Coronary artery (tissue), 2 donors: ENCODE measurements at regions not wholly inside any gene's neighbourhood (a gene's known extent, or its start where the extent isn't known, plus 50 kb on each side); places are given as distances from the start of the nearest gene placed in this dataset.

Experiments used
- DNase-seq: peaks from one replicate; pipeline ENCODE4 v3.0.0-alpha.2; 2017; ENCODE audit warnings: low spot score
- H3K27ac ChIP-seq, 2 donors: fragments of 200-600 bp; sonication (generic); one replicate each; pipeline ENCODE4 v1.5.1; 2016 to 2019
- H3K4me3 ChIP-seq: fragments of 200-600 bp; sonication (generic); 2 replicates; pipeline ENCODE4 v1.5.1; 2016; ENCODE audit warnings: mild to moderate bottlenecking, moderate library complexity
- TF ChIP-seq, protein P1 (sequence below): fragments of 200-600 bp; sonication (generic); IDR thresholded peaks from one replicate; pipeline ENCODE4 v1.5.1; 2019; ENCODE audit warnings: antibody characterized with exemption

DNA sequence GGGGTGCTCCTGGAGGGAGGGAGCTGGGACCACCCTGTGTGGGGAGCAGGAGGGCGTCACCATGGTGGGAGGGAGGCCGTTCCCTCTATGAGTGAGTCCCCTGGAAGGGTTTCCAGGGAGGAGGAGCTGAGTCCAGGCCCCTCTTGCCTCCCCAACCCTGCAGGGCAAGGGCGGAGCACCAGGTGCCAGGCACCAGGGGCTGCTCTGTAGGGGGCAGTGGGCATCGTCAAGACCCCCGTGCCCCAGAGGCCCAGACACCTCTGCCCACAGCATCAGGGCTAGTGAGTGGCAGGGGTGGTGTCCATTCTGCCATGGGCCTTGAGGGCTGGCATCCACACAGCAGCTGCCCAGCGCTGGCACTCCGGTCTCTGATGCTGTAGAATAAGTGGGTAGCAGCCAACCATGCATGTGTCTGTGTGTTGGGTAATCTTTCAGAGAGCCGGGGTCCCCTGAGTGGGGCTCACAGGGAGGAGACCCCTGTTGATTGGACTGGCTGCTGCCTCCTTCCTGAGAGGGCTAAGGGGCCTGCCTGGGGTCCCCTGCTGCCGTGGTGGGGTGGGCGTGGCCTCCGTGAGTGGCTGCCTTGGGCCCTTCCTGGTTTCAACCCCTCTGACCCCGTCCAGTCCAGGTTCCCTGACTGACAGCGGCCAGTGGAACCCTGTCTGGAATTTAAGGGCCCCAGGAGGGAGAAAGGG, 72.7 kb upstream of the RNU6ATAC start:
- Histone ChIP-seq H3K4me3 (no peak overlapping the region), H3K27ac (no peak overlapping the region)
- no peak for DNase-seq
- TF ChIP-seq, protein P1, sequence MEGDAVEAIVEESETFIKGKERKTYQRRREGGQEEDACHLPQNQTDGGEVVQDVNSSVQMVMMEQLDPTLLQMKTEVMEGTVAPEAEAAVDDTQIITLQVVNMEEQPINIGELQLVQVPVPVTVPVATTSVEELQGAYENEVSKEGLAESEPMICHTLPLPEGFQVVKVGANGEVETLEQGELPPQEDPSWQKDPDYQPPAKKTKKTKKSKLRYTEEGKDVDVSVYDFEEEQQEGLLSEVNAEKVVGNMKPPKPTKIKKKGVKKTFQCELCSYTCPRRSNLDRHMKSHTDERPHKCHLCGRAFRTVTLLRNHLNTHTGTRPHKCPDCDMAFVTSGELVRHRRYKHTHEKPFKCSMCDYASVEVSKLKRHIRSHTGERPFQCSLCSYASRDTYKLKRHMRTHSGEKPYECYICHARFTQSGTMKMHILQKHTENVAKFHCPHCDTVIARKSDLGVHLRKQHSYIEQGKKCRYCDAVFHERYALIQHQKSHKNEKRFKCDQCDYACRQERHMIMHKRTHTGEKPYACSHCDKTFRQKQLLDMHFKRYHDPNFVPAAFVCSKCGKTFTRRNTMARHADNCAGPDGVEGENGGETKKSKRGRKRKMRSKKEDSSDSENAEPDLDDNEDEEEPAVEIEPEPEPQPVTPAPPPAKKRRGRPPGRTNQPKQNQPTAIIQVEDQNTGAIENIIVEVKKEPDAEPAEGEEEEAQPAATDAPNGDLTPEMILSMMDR = no peak

DNA sequence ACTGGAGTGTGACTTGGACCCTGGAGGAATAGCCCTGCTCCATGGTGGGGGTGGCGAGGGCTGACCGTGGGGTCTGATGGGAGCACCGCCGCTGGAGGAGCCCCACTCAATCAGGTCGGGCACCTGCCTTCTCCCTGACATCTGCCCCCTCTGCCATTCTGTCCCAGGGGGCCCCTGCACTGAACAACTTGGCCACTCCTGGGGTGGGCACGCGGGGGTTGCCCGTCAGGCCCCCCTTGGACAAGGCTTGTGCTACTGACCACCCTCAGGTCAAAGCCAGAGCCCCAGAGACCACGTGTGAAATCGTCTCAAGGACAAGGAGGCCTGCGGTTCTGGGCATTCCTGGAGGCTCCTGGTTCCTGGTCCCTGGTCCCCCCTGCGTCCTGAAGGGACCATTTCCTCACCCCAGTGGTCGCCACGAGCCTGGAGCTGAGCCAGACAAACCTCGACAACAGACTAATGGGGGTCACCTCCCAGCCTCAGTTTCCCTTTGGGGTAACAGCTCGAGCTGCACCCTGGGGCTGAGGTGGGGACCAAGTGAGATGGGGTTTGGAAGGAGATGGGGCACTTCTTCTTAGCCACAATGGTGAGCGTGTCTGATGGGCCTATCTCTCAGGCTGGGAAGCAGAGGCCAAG, 73.4 kb upstream of the RNU6ATAC start:
- Histone ChIP-seq H3K4me3 (no peak overlapping the region), H3K27ac (no peak overlapping the region)
- DNase-seq = no peak
- TF ChIP-seq, protein P1 = no peak

DNA sequence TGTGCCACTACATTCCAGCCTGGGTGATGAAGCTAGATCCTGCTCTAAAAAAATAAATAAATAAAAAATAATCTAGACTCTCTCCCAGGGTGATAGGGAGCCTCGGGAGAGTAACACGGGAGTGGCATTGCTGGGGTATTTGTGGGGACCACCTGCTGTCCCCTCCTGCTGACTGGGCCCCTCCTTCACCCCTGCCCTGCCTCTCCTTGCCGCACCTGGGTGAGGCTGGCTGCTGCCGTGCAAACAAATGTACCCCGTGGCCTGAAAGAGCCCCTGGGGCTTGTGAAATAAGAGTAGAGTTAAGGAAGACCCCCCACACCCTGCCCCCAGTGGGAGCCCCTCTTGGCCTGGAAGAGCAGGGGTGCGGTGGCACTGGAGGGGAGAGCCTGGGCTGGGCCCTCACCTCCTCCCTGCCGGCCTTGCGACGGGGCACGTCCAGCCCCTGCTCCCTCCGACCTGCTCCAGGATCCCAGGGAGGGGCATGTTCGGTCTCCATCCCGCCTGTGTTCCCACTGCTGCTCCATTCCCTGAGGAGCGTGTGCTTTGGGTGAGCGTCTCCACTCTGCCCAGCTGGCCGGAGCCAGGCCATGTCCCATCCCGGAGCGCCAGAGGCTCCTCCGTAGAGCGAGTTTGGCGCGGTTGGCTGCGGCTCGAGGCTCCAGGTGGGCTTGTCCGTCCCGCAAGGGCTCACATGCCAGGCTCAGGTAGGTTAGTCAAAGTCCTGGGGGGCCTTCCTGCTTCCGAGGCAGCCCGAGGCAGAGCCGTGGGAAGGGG, 75.0 kb upstream of the RNU6ATAC start:
- Histone ChIP-seq H3K4me3 (no peak overlapping the region), H3K27ac (no peak overlapping the region)
- TF ChIP-seq, protein P1 = no peak
- DNase-seq = no peak

DNA sequence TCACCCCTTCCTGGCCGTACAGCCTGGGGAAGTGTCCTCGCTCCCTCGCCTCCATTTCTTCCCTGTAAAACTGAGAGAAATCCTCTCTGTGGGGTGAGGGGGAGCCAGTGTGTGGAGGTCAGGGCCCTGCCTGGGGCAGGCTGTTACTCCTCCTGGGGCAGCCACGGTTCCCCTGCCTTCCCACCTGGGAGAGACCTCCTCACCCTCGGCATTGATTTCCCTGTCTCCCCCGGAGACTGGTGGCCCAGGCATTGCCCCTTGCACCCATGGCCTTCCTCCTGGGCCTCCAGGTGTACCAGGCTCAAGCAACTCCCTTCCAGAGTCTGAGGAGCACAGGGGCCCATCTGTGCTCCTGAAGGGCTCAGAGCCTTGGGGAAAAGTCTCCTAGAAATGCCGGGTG, 75.6 kb upstream of the RNU6ATAC start:
- H3K27ac ChIP-seq = no peak overlapping the region
- no peak overlapping the region for H3K4me3 ChIP-seq
- no peak for DNase-seq
- TF ChIP-seq, protein P1 = no peak

DNA sequence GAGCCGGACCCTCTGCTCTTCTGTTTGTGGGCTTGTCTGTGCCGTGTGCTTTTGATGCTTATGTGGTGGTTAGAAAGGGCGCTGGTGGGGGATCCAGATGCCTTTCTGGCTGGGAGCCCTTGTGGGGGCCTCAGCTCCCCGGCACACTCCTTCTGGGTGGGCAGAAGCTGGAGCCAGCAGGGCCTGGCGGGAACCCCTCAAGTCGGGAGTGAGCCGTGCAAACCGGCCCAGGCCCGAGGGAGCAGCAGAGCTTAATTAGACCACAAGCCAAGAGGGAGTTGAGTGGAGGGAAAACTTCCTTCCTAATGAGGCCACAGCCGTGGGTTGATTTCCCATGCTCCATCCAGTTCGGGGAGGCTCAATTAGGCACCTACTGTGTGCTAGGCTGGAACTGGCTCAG, 76.0 kb upstream of the RNU6ATAC start:
- DNase-seq = no peak
- Histone ChIP-seq H3K4me3 (no peak overlapping the region), H3K27ac (no peak overlapping the region)
- TF ChIP-seq, protein P1 = no peak

DNA sequence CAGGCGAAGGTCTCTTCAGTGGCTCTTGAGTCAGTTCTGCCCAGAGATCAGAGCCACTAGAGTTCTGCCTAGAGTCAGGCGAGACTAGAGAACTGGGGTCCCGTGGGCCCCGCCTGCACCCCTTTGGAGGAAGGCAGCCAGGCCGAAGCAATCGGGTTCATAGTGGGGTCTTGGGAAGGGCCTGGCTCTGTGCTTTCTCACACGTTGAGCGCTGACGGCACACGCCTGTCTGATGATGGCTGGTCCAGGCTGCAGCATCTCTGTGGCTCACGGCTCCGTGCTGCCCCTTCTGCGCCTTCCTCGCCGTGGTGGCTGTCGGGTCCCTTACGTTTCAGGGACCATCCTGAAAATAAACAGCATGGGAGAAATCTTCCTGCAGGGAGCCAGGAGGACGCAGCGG, 78.3 kb upstream of the RNU6ATAC start:
- TF ChIP-seq, protein P1 = no peak
- Histone ChIP-seq H3K27ac (no peak overlapping the region), H3K4me3 (no peak overlapping the region)
- no peak for DNase-seq
